GM12873 (cell line): ENCODE measurements at regions not wholly inside any gene's neighbourhood (a gene's known extent, or its start where the extent isn't known, plus 50 kb on each side); places are given as distances from the start of the nearest gene placed in this dataset.

ENCODE experiments used
- TF ChIP-seq, protein P1 (sequence below): IDR thresholded peaks from 2 replicates; pipeline ENCODE4 v1.5.1; 2012; ENCODE audit warnings: low read depth, mild to moderate bottlenecking, moderate library complexity, low read length, control low read depth; ENCODE audit not compliant: insufficient read depth; ENCODE audit errors: missing control alignments

DNA sequence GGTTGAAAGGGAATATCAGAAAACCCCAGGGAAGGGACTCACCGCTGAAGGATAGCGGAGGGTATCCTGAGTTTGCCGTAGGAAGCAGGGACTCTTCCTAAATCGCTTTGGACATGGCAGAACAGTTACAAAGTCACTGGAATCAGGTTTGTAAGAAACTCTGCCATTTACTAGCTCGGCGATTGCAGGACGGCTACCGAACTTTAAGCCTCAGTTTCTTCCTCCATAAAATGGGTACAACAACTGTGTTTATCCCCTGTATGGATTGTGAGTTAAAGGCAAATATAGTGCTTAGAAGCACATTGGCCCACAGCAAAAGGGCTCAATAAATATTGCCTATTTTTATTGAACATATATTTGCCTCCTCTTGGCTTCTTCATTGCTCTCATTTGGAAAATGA is 90.6 kb downstream of the MAF start:
- TF ChIP-seq, protein P1, sequence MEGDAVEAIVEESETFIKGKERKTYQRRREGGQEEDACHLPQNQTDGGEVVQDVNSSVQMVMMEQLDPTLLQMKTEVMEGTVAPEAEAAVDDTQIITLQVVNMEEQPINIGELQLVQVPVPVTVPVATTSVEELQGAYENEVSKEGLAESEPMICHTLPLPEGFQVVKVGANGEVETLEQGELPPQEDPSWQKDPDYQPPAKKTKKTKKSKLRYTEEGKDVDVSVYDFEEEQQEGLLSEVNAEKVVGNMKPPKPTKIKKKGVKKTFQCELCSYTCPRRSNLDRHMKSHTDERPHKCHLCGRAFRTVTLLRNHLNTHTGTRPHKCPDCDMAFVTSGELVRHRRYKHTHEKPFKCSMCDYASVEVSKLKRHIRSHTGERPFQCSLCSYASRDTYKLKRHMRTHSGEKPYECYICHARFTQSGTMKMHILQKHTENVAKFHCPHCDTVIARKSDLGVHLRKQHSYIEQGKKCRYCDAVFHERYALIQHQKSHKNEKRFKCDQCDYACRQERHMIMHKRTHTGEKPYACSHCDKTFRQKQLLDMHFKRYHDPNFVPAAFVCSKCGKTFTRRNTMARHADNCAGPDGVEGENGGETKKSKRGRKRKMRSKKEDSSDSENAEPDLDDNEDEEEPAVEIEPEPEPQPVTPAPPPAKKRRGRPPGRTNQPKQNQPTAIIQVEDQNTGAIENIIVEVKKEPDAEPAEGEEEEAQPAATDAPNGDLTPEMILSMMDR: no peak

DNA sequence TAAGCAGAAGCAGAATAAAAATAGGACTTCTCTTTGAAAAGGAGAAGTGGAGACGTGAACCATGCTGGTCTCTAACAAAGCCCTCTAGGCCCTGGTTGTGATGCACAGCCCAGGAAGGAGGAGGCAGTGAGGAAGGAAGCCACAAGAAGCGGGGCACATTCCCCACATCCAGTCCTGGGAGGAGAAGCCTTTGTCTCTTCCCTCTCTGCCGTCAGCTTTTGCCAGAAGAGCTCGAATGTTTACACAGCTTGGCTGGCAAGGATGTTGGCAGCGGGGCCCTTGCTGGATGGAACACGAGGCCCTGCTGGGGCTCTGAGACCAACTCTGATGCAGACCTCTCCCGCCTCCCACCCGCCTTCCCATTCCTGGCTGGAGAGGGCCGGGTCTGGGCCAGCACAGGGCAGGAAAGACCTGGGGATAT is 91.3 kb downstream of the MAF start:
- TF ChIP-seq, protein P1: no peak

- TF ChIP-seq, protein P1: no peak
Measured at GRCh38 chr16:79508294-79508693, 92.2 kb downstream of the MAF start.

GRCh38 chr16:79505344-79505743 is 95.2 kb downstream of the MAF start:
- TF ChIP-seq, protein P1: no peak

DNA sequence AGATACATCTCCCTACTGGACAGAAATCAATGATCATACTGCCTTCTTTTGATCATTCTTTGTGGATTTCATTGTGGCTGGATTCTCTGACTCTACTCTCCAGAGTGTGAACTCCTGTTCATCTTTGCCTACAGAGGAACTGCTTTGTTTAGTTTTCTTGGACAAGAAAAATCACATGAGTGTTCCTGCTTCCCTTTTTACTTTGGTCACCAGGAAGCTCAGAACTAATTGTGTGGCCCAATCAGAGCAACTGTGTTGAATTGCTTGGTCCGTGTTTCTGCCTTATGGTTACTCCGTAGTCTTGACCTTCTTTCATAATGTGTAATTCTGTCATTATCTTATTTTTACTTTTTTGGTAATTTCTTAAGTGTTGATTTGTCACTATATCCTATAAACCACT is 97.0 kb downstream of the MAF start:
- TF ChIP-seq, protein P1: no peak

- TF ChIP-seq, protein P1: no peak
Measured at GRCh38 chr16:79501446-79501845, 99.1 kb downstream of the MAF start.

DNA sequence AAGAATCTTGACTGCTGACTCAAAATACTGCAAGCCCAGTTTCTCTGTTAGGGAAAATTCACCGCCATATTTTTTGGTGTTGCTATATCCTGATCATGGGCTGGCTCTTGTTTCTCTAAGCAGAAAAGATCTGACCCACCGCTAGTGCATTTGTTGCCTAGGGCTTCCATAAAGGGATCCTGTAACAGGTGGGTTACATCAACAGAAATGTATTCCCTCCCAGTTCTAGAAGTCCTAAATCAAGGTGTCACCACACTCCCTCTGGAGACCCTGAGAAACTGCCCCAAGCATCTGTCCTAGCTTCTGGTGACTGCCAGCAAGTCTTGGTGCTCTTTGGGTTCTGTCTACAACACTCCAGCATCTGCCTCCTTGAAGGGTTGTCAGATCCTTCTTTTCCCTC is 99.7 kb downstream of the MAF start:
- TF ChIP-seq, protein P1: no peak
